ENCODE measurements at regions not wholly inside any gene's neighbourhood (a gene's known extent, or its start where the extent isn't known, plus 50 kb on each side); places are given as distances from the start of the nearest gene placed in this dataset.
"Not testable (repeated sequence)": the region's sequence is repeated elsewhere in the genome, so short reads cannot be mapped to it uniquely, and the experiment has no call there.

- peak; percentile 24 for TF ChIP-seq CTCF (IDR thresholded peaks at IDR 0.05; ENCODE audit: low read depth, low read length, missing control alignments)
- no peak for DNase-seq (ENCODE audit: low read depth)
- no peak overlapping the region for H3K4me3 ChIP-seq (ENCODE audit: low read depth, low read length)
Observed at GRCh38 chr3:67245545-67245944, 247.4 kb downstream of the KBTBD8 start.

- DNase-seq (ENCODE audit: low read depth): no peak
- TF ChIP-seq CTCF (IDR thresholded peaks at IDR 0.05; ENCODE audit: low read depth, low read length, missing control alignments): no peak
Observed at GRCh38 chr3:67248726-67249125, 250.6 kb downstream of the KBTBD8 start.

GRCh38 chr3:67252906-67253305 lies 254.8 kb downstream of the KBTBD8 start:
- not testable (repeated sequence) for DNase-seq (ENCODE audit: low read depth)

More at GRCh38 chr3:67248726-67249125, 250.6 kb downstream of the KBTBD8 start:
- H3K4me3 ChIP-seq (ENCODE audit: low read depth, low read length): no peak overlapping the region

GRCh38 chr3:67278015-67278618 lies 280.0 kb downstream of the KBTBD8 start:
- no peak overlapping the region for H3K4me3 ChIP-seq (ENCODE audit: low read depth, low read length)
- DNase-seq (ENCODE audit: low read depth): no peak
- no peak for TF ChIP-seq CTCF (IDR thresholded peaks at IDR 0.05; ENCODE audit: low read depth, low read length, missing control alignments)

More at GRCh38 chr3:67252906-67253305, 254.8 kb downstream of the KBTBD8 start:
- H3K4me3 ChIP-seq (ENCODE audit: low read depth, low read length): not testable (repeated sequence)

- no peak overlapping the region for H3K4me3 ChIP-seq (ENCODE audit: low read depth, low read length)
- no peak for DNase-seq (ENCODE audit: low read depth)
- TF ChIP-seq CTCF (IDR thresholded peaks at IDR 0.05; ENCODE audit: low read depth, low read length, missing control alignments): no peak
Observed at GRCh38 chr3:67286586-67286985, 288.5 kb downstream of the KBTBD8 start.

- DNase-seq (ENCODE audit: low read depth): no peak
- TF ChIP-seq CTCF (IDR thresholded peaks at IDR 0.05; ENCODE audit: low read depth, low read length, missing control alignments): no peak
- no peak overlapping the region for H3K4me3 ChIP-seq (ENCODE audit: low read depth, low read length)
Observed at GRCh38 chr3:67288466-67289106, 290.5 kb downstream of the KBTBD8 start.

GRCh38 chr3:67289626-67290025 lies 291.5 kb downstream of the KBTBD8 start:
- DNase-seq (ENCODE audit: low read depth): no peak
- no peak overlapping the region for H3K4me3 ChIP-seq (ENCODE audit: low read depth, low read length)
- TF ChIP-seq CTCF (IDR thresholded peaks at IDR 0.05; ENCODE audit: low read depth, low read length, missing control alignments): no peak
